Nephron (organoid): ENCODE measurements at regions not wholly inside any gene's neighbourhood (a gene's known extent, or its start where the extent isn't known, plus 50 kb on each side); places are given as distances from the start of the nearest gene placed in this dataset.

Experiments
- H3K27ac Mint-ChIP-seq, 3 experiments: 2 replicates each; pipeline ENCODE4 v1.8.0; 2020; ENCODE audit warnings: mixed read lengths in 3 of 3, mild to moderate bottlenecking in 2 of 3, moderate library complexity in 1 of 3
- H3K27me3 Mint-ChIP-seq: 2 replicates; pipeline ENCODE4 v1.8.0; 2021; ENCODE audit warnings: low read depth, mild to moderate bottlenecking, moderate library complexity, mixed read lengths
- H3K36me3 Mint-ChIP-seq: 2 replicates; pipeline ENCODE4 v1.8.0; 2020; ENCODE audit warnings: low read depth, mixed read lengths
- H3K4me1 Mint-ChIP-seq: 2 replicates; pipeline ENCODE4 v1.8.0; 2020; ENCODE audit warnings: mixed read lengths
- H3K4me3 Mint-ChIP-seq, 3 experiments: 2 replicates each; pipeline ENCODE4 v1.8.0; 2020; ENCODE audit warnings: mild to moderate bottlenecking in 3 of 3, mixed read lengths in 3 of 3, moderate library complexity in 2 of 3
- H3K9me3 Mint-ChIP-seq: 2 replicates; pipeline ENCODE4 v1.8.0; 2020; ENCODE audit warnings: mixed read lengths
- CTCF ChIP-seq, 3 experiments: fragments of 200-600 bp; sonication (generic); IDR thresholded peaks; one replicate each; pipeline ENCODE4 v1.5.0; 2021; ENCODE audit warnings: antibody characterized with exemption in 3 of 3; ENCODE audit not compliant: unreplicated experiment in 3 of 3

- no peak for TF ChIP-seq CTCF (IDR thresholded peaks at IDR 0.05; ENCODE audit: unreplicated experiment in 3 of 3)
- Mint-ChIP-seq H3K27me3 (no peaks in the 10 kb centered on the region), H3K4me1 (no peaks in the 10 kb centered on the region), H3K4me3 (no peak overlapping the region), H3K36me3 (no peaks in the 10 kb centered on the region), H3K9me3 (no peaks in the 10 kb centered on the region), H3K27ac (no peak overlapping the region)
Observed at GRCh38 chr5:145484158-145484557, 351.0 kb downstream of the PRELID2 start.

- Mint-ChIP-seq H3K9me3 (no peaks in the 10 kb centered on the region), H3K27me3 (no peaks in the 10 kb centered on the region), H3K27ac (no peak overlapping the region), H3K36me3 (no peaks in the 10 kb centered on the region), H3K4me3 (no peak overlapping the region), H3K4me1 (no peaks in the 10 kb centered on the region)
- TF ChIP-seq CTCF (IDR thresholded peaks at IDR 0.05; ENCODE audit: unreplicated experiment in 3 of 3): no peak
Observed at GRCh38 chr5:145483212-145483611, 351.9 kb downstream of the PRELID2 start.

- no peaks in the 10 kb centered on the region for H3K4me1 Mint-ChIP-seq
- no peaks in the 10 kb centered on the region for H3K36me3 Mint-ChIP-seq
- H3K27ac Mint-ChIP-seq: no peak overlapping the region
- no peaks in the 10 kb centered on the region for H3K27me3 Mint-ChIP-seq
- no peaks in the 10 kb centered on the region for H3K9me3 Mint-ChIP-seq
- no peak for TF ChIP-seq CTCF (IDR thresholded peaks at IDR 0.05; ENCODE audit: unreplicated experiment in 3 of 3)
- no peak overlapping the region for H3K4me3 Mint-ChIP-seq
Observed at GRCh38 chr5:145479857-145480256, 355.3 kb downstream of the PRELID2 start.

GRCh38 chr5:145479271-145479670 lies 355.9 kb downstream of the PRELID2 start:
- Mint-ChIP-seq H3K27ac (no peak overlapping the region), H3K4me1 (no peaks in the 10 kb centered on the region), H3K27me3 (no peaks in the 10 kb centered on the region), H3K36me3 (no peaks in the 10 kb centered on the region), H3K4me3 (no peak overlapping the region), H3K9me3 (no peaks in the 10 kb centered on the region)
- no peak for TF ChIP-seq CTCF (IDR thresholded peaks at IDR 0.05; ENCODE audit: unreplicated experiment in 3 of 3)

GRCh38 chr5:145478651-145479050 lies 356.5 kb downstream of the PRELID2 start:
- Mint-ChIP-seq H3K4me1 (no peaks in the 10 kb centered on the region), H3K4me3 (no peak overlapping the region), H3K36me3 (no peaks in the 10 kb centered on the region), H3K9me3 (no peaks in the 10 kb centered on the region), H3K27me3 (no peaks in the 10 kb centered on the region), H3K27ac (no peak overlapping the region)
- no peak for TF ChIP-seq CTCF (IDR thresholded peaks at IDR 0.05; ENCODE audit: unreplicated experiment in 3 of 3)

GRCh38 chr5:145473042-145473642 lies 362.0 kb downstream of the PRELID2 start:
- H3K27ac Mint-ChIP-seq: no peak overlapping the region
- no peaks in the 10 kb centered on the region for H3K36me3 Mint-ChIP-seq
- no peak for TF ChIP-seq CTCF (IDR thresholded peaks at IDR 0.05; ENCODE audit: unreplicated experiment in 3 of 3)
- H3K27me3 Mint-ChIP-seq: no peaks in the 10 kb centered on the region
- peaks cover 18% of the 10 kb centered on the region for H3K4me1 Mint-ChIP-seq
- no peak overlapping the region for H3K4me3 Mint-ChIP-seq
- H3K9me3 Mint-ChIP-seq: no peaks in the 10 kb centered on the region
